Sigmoid colon (tissue), 4 donors: ENCODE measurements at regions not wholly inside any gene's neighbourhood (a gene's known extent, or its start where the extent isn't known, plus 50 kb on each side); places are given as distances from the start of the nearest gene placed in this dataset.

Experiments
- CTCF ChIP-seq, 4 experiments: fragments of 450-650 bp in 3 of 4; fragments of 200-600 bp in 1 of 4; IDR thresholded peaks; one replicate each; pipeline ENCODE4 v1.5.1; 2016 to 2019; ENCODE audit warnings: antibody characterized with exemption in 4 of 4, mild to moderate bottlenecking in 3 of 4, moderate library complexity in 2 of 4
- EP300 ChIP-seq, 4 donors: sonication (generic); formaldehyde crosslinking; IDR thresholded peaks; one replicate each; pipeline ENCODE4 v1.6.1; 2017; ENCODE audit warnings: antibody characterized with exemption in 4 of 4
- POLR2AphosphoS5 ChIP-seq, 4 donors: sonication (generic); formaldehyde crosslinking; IDR thresholded peaks; one replicate each; pipeline ENCODE4 v1.6.1; 2017; ENCODE audit warnings: antibody characterized with exemption in 4 of 4

- TF ChIP-seq CTCF (IDR thresholded peaks at IDR 0.05) = no peak
- no peak for TF ChIP-seq POLR2AphosphoS5 (IDR thresholded peaks at IDR 0.05)
- TF ChIP-seq EP300 (IDR thresholded peaks at IDR 0.05) = no peak
These were observed 102.8 kb downstream of the SOX14 start for GRCh38 chr3:137866933-137867332.
